T-cell (primary cell): ENCODE measurements at regions not wholly inside any gene's neighbourhood (a gene's known extent, or its start where the extent isn't known, plus 50 kb on each side); places are given as distances from the start of the nearest gene placed in this dataset.

Experiments
- ATAC-seq, 4 experiments: fragments of 200-7000 bp in 3 of 4; fragments of 150-1000 bp in 1 of 4; cut with Tn5 transposase; replicated peaks in 1 of 4; 1 replicate in 3 of 4; 2 replicates in 1 of 4; pipeline ENCODE4 v1.10.0; 2021; ENCODE audit warnings: moderate library complexity in 3 of 4, mild to moderate bottlenecking in 2 of 4, moderate number of reproducible peaks in 1 of 4
- CTCF ChIA-PET, 2 donors: fragments of 300-600 bp; sonication (Branson Sonifier 250); formaldehyde crosslinking; loops; one replicate each; lab custom pipeline; 2022; ENCODE audit warnings: antibody characterized with exemption in 2 of 2; lab: Charles Lee
- POLR2A ChIA-PET, 2 donors: fragments of 300-600 bp; sonication (Branson Sonifier 250); formaldehyde crosslinking; loops; one replicate each; lab custom pipeline; 2022; ENCODE audit warnings: antibody characterized with exemption in 2 of 2; lab: Charles Lee
- DNase-seq, 35 experiments: peaks; one replicate each; pipeline versions ENCODE4 v3.0.0 to v3.0.0-alpha.2; 2013 to 2023
- H3K27ac ChIP-seq: one replicate; pipeline ENCODE4 v1.5.1; 2013; ENCODE audit warnings: low read length
- H3K27me3 ChIP-seq, 2 experiments: replicated peaks in 1 of 2; 1 replicate in 1 of 2; 2 replicates in 1 of 2; pipeline versions ENCODE4 v1.6.1 to v1.7.0; 2013; ENCODE audit warnings: low read length in 1 of 2, mixed read lengths in 1 of 2; ENCODE audit not compliant: control insufficient read depth in 2 of 2, insufficient read depth in 2 of 2; ENCODE audit errors: extremely low read depth in 1 of 2
- H3K36me3 ChIP-seq, 2 donors: 1 replicate in 1 of 2; 2 replicates in 1 of 2; pipeline versions ENCODE4 v1.6.1 to v1.7.0; 2013; ENCODE audit warnings: low read length in 1 of 2; ENCODE audit not compliant: control insufficient read depth in 2 of 2, insufficient read depth in 1 of 2; ENCODE audit errors: extremely low read depth in 1 of 2
- H3K4me1 ChIP-seq, 2 experiments: 1 replicate in 1 of 2; 2 replicates in 1 of 2; pipeline versions ENCODE4 v1.6.1 to v1.7.0; 2013; ENCODE audit warnings: low read length in 2 of 2, mixed read lengths in 1 of 2; ENCODE audit not compliant: insufficient read depth in 2 of 2, control insufficient read depth in 1 of 2; ENCODE audit errors: extremely low read depth in 1 of 2
- H3K4me3 ChIP-seq, 2 donors: 1 replicate in 1 of 2; 2 replicates in 1 of 2; pipeline versions ENCODE4 v1.5.1 to v1.7.0; 2013; ENCODE audit warnings: mild to moderate bottlenecking in 2 of 2, low read length in 1 of 2, moderate library complexity in 1 of 2; ENCODE audit not compliant: control insufficient read depth in 1 of 2; ENCODE audit errors: extremely low read depth in 1 of 2
- H3K9me3 ChIP-seq: 2 replicates; pipeline ENCODE4 v1.7.0; 2013
- H3K27ac Mint-ChIP-seq, 2 donors: one replicate each; pipeline ENCODE4 v1.8.0; 2020 to 2021; ENCODE audit warnings: mild to moderate bottlenecking in 2 of 2, mixed read lengths in 2 of 2
- H3K27me3 Mint-ChIP-seq, 2 donors: one replicate each; pipeline ENCODE4 v1.8.0; 2021 to 2022; ENCODE audit warnings: mixed read lengths in 2 of 2
- H3K36me3 Mint-ChIP-seq: one replicate; pipeline ENCODE4 v1.8.0; 2021; ENCODE audit warnings: mixed read lengths
- H3K4me1 Mint-ChIP-seq, 3 donors: one replicate each; pipeline ENCODE4 v1.8.0; 2020 to 2022; ENCODE audit warnings: mixed read lengths in 3 of 3, mild to moderate bottlenecking in 1 of 3
- H3K4me3 Mint-ChIP-seq, 3 donors: one replicate each; pipeline ENCODE4 v1.8.0; 2020 to 2022; ENCODE audit warnings: mild to moderate bottlenecking in 3 of 3, mixed read lengths in 3 of 3, moderate library complexity in 3 of 3
- H3K9me3 Mint-ChIP-seq, 3 donors: one replicate each; pipeline ENCODE4 v1.8.0; 2020 to 2022; ENCODE audit warnings: mixed read lengths in 3 of 3
- WGBS: methylation state at CpG from one replicate; pipeline ENCODE4 v1.1.5; 2013; ENCODE audit warnings: missing lambda C conversion rate; ENCODE audit not compliant: insufficient coverage; 5-methylcytosine and 5-hydroxymethylcytosine counted together

- ATAC-seq: no peak
- Histone ChIP-seq H3K9me3 (no peaks in the 10 kb centered on the region), H3K27ac (no peak overlapping the region), H3K4me3 (no peak overlapping the region), H3K36me3 (no peaks in the 10 kb centered on the region), H3K4me1 (no peaks in the 10 kb centered on the region), H3K27me3 (no peaks in the 10 kb centered on the region)
- DNase-seq: no peak
- no peak overlapping the region for H3K27ac Mint-ChIP-seq
- H3K36me3 Mint-ChIP-seq: no peaks in the 10 kb centered on the region
- no peak overlapping the region for H3K4me3 Mint-ChIP-seq
- H3K27me3 Mint-ChIP-seq: no peaks in the 10 kb centered on the region
- 98% methylated on average over 7 of the region's 13 CpGs for WGBS
- CTCF ChIA-PET: no interaction called here
- POLR2A ChIA-PET: no interaction called here
- peaks cover 0 to 6% (median 0%) of the 10 kb centered on the region in 3 donors for H3K4me1 Mint-ChIP-seq
- H3K9me3 Mint-ChIP-seq: no peaks in the 10 kb centered on the region
Observed at GRCh38 chrX:10045327-10046000, 78.3 kb downstream of the CLDN34 start.

- 96% methylated on average over 5 of the region's 7 CpGs for WGBS
- Histone ChIP-seq H3K27me3 (no peaks in the 10 kb centered on the region), H3K4me1 (no peaks in the 10 kb centered on the region), H3K27ac (no peak overlapping the region), H3K4me3 (no peak overlapping the region), H3K36me3 (no peaks in the 10 kb centered on the region), H3K9me3 (no peaks in the 10 kb centered on the region)
- ATAC-seq: no peak
- no peak overlapping the region for H3K4me3 Mint-ChIP-seq
- H3K9me3 Mint-ChIP-seq: no peaks in the 10 kb centered on the region
- H3K27me3 Mint-ChIP-seq: no peaks in the 10 kb centered on the region
- ChIA-PET POLR2A (no interaction called here), CTCF (no interaction called here)
- H3K36me3 Mint-ChIP-seq: no peaks in the 10 kb centered on the region
- no peak for DNase-seq
- no peak overlapping the region for H3K27ac Mint-ChIP-seq
- peaks cover 0 to 16% (median 6%) of the 10 kb centered on the region in 3 donors for H3K4me1 Mint-ChIP-seq
Observed at GRCh38 chrX:10047133-10047532, 80.0 kb downstream of the CLDN34 start.

- no peaks in the 10 kb centered on the region for H3K9me3 ChIP-seq
- H3K27ac ChIP-seq: no peak overlapping the region
- H3K4me1 ChIP-seq: no peaks in the 10 kb centered on the region
- POLR2A ChIA-PET: no interaction called here
- Mint-ChIP-seq H3K4me1 (peaks cover 0 to 19% (median 6%) of the 10 kb centered on the region in 3 donors), H3K9me3 (no peaks in the 10 kb centered on the region), H3K27me3 (no peaks in the 10 kb centered on the region), H3K27ac (no peak overlapping the region), H3K36me3 (no peaks in the 10 kb centered on the region), H3K4me3 (no peak overlapping the region)
- DNase-seq (no peak), ATAC-seq (no peak)
- no CpG with 5 or more reads among the region's 6 CpGs for WGBS
- no peak overlapping the region for H3K4me3 ChIP-seq
- H3K27me3 ChIP-seq: no peaks in the 10 kb centered on the region
- CTCF ChIA-PET: no interaction called here
- no peaks in the 10 kb centered on the region for H3K36me3 ChIP-seq
Observed at GRCh38 chrX:10047631-10048030, 80.5 kb downstream of the CLDN34 start.

- Histone ChIP-seq H3K36me3 (no peaks in the 10 kb centered on the region), H3K27me3 (no peaks in the 10 kb centered on the region), H3K4me3 (no peak overlapping the region), H3K9me3 (no peaks in the 10 kb centered on the region), H3K27ac (no peak overlapping the region), H3K4me1 (peaks cover 0 to 2% of the 10 kb centered on the region in 2 experiments)
- ChIA-PET CTCF (no interaction called here), POLR2A (no interaction called here)
- no peak overlapping the region for H3K4me3 Mint-ChIP-seq
- ATAC-seq: no peak
- H3K9me3 Mint-ChIP-seq: no peaks in the 10 kb centered on the region
- peaks cover 0 to 23% (median 6%) of the 10 kb centered on the region in 3 donors for H3K4me1 Mint-ChIP-seq
- no peaks in the 10 kb centered on the region for H3K27me3 Mint-ChIP-seq
- no peak for DNase-seq
- no peaks in the 10 kb centered on the region for H3K36me3 Mint-ChIP-seq
- H3K27ac Mint-ChIP-seq: no peak overlapping the region
- WGBS: no CpG with 5 or more reads among the region's 10 CpGs
Observed at GRCh38 chrX:10048076-10048475, 80.9 kb downstream of the CLDN34 start.

GRCh38 chrX:10048707-10049106, 81.5 kb downstream of the CLDN34 start:
- WGBS: no CpG with 5 or more reads among the region's 8 CpGs
- H3K27ac ChIP-seq: no peak overlapping the region
- ChIA-PET POLR2A (no interaction called here), CTCF (interaction anchor here in 1 of 2 donors (0.5 kb wide), 1 partner anchor 223 kb away, joined by 3 read pairs; no protein-coding TSS in a partner anchor)
- DNase-seq (no peak), ATAC-seq (no peak)
- H3K36me3 ChIP-seq: no peaks in the 10 kb centered on the region
- Mint-ChIP-seq H3K27me3 (no peaks in the 10 kb centered on the region), H3K4me3 (no peak overlapping the region), H3K9me3 (no peaks in the 10 kb centered on the region), H3K36me3 (no peaks in the 10 kb centered on the region), H3K27ac (no peak overlapping the region), H3K4me1 (peaks cover 0 to 23% (median 6%) of the 10 kb centered on the region in 3 donors)
- no peaks in the 10 kb centered on the region for H3K9me3 ChIP-seq
- H3K4me3 ChIP-seq: no peak overlapping the region
- H3K27me3 ChIP-seq: no peaks in the 10 kb centered on the region
- H3K4me1 ChIP-seq: peaks cover 0 to 2% of the 10 kb centered on the region in 2 experiments

- ChIA-PET POLR2A (no interaction called here), CTCF (interaction anchor here in 1 of 2 donors (0.8 kb wide), 1 partner anchor 63 kb away, joined by 3 read pairs; no protein-coding TSS in a partner anchor)
- Mint-ChIP-seq H3K9me3 (no peaks in the 10 kb centered on the region), H3K4me3 (no peak overlapping the region), H3K36me3 (no peaks in the 10 kb centered on the region), H3K27me3 (no peaks in the 10 kb centered on the region), H3K27ac (no peak overlapping the region), H3K4me1 (peaks cover 0 to 21% (median 6%) of the 10 kb centered on the region in 3 donors)
- no peak overlapping the region for H3K4me3 ChIP-seq
- no CpG with 5 or more reads among the region's 3 CpGs for whole genome bisulfite sequencing
- H3K9me3 ChIP-seq: no peaks in the 10 kb centered on the region
- peaks cover 0 to 2% of the 10 kb centered on the region in 2 experiments for H3K4me1 ChIP-seq
- no peaks in the 10 kb centered on the region for H3K36me3 ChIP-seq
- ATAC-seq (no peak), DNase-seq (no peak)
- no peak overlapping the region for H3K27ac ChIP-seq
- H3K27me3 ChIP-seq: no peaks in the 10 kb centered on the region
Observed at GRCh38 chrX:10049236-10049635, 82.1 kb downstream of the CLDN34 start.
